ENCODE measurements at regions not wholly inside any gene's neighbourhood (a gene's known extent, or its start where the extent isn't known, plus 50 kb on each side); places are given as distances from the start of the nearest gene placed in this dataset.

DNA sequence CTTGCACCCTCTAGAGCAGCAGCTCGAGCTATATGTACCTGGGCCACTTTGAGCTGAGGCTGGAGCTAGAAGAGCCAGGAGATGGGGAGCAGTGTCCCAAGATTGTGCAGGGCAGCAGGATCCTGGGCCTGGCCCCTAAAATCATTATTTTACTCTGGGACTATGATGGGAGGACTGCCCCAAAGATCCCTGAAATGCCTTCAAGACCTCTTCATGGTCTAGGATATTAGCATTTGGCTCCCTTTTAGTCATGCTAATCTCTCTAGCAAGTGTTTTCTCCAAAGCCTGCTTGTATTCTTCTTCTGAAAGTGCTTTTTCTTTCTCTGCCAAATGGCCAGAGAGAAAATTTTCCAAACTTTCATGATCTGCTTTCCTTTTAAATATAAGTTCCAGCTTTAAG lies 211.6 kb downstream of the PARM1 start:
- no peak for FAIRE-seq
- no TSS peak for BruUV-seq (replicated peaks)
- CTCF ChIA-PET: no interaction called here

More for the DNA sequence above, 211.6 kb downstream of the PARM1 start:
- Histone ChIP-seq H4K20me1 (replicated peaks; ENCODE audit: control insufficient read depth, extremely low read depth, insufficient read depth, low read length) (no peaks in the 10 kb centered on the region), H3K4me2 (ENCODE audit: insufficient read depth, low read length) (no peak overlapping the region), H3K4me3 (replicated peaks in 1 of 3; ENCODE audit: insufficient read depth in 1 of 3, low read depth in 1 of 3, low read length in 3 of 3) (no peak overlapping the region), H3K27me3 (ENCODE audit: control insufficient read depth in 2 of 2, insufficient read depth in 2 of 2, low read length in 2 of 2) (no peaks in the 10 kb centered on the region), H3K9me3 (replicated peaks; ENCODE audit: control insufficient read depth, insufficient read depth, low read length) (no peaks in the 10 kb centered on the region), H3K27ac (ENCODE audit: insufficient read depth, low read depth, low read length) (no peak overlapping the region), H3K79me2 (ENCODE audit: control insufficient read depth, insufficient read depth, low read length) (no peaks in the 10 kb centered on the region), H3K9me1 (replicated peaks; ENCODE audit: control insufficient read depth, extremely low read depth, insufficient read depth, low read length) (no peaks in the 10 kb centered on the region), H2AFZ (ENCODE audit: low read depth, low read length) (no peak overlapping the region), H3K9ac (replicated peaks; ENCODE audit: extremely low read depth, insufficient read depth, low read length) (no peak overlapping the region), H3K36me3 (ENCODE audit: control insufficient read depth in 2 of 2, extremely low read depth in 1 of 2, insufficient read depth in 2 of 2, low read length in 2 of 2) (no peaks in the 10 kb centered on the region), H3K4me1 (ENCODE audit: control insufficient read depth, extremely low read depth, insufficient read depth, low read length) (no peaks in the 10 kb centered on the region)
- TF ChIP-seq JUN (IDR thresholded peaks at IDR 0.05; ENCODE audit: borderline replicate concordance, insufficient read depth, insufficient read length, low read depth): no peak
- TF ChIP-seq EZH2 (IDR thresholded peaks at IDR 0.05; ENCODE audit: borderline replicate concordance, low read depth, low read length, severe bottlenecking): no peak
- TF ChIP-seq POLR2A (IDR thresholded peaks at IDR 0.05; ENCODE audit: low read depth, low read length): no peak
- TF ChIP-seq, protein P1, sequence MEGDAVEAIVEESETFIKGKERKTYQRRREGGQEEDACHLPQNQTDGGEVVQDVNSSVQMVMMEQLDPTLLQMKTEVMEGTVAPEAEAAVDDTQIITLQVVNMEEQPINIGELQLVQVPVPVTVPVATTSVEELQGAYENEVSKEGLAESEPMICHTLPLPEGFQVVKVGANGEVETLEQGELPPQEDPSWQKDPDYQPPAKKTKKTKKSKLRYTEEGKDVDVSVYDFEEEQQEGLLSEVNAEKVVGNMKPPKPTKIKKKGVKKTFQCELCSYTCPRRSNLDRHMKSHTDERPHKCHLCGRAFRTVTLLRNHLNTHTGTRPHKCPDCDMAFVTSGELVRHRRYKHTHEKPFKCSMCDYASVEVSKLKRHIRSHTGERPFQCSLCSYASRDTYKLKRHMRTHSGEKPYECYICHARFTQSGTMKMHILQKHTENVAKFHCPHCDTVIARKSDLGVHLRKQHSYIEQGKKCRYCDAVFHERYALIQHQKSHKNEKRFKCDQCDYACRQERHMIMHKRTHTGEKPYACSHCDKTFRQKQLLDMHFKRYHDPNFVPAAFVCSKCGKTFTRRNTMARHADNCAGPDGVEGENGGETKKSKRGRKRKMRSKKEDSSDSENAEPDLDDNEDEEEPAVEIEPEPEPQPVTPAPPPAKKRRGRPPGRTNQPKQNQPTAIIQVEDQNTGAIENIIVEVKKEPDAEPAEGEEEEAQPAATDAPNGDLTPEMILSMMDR (IDR thresholded peaks at IDR 0.05; ENCODE audit: extremely low read depth in 1 of 2, insufficient read depth in 1 of 2, low read depth in 1 of 2, low read length in 2 of 2): no peak
- TF ChIP-seq POLR2AphosphoS5 (IDR thresholded peaks at IDR 0.05; ENCODE audit: insufficient read depth, low read depth, low read length): no peak
- no peak for TF ChIP-seq FOS (IDR thresholded peaks at IDR 0.05; ENCODE audit: borderline replicate concordance, insufficient read depth, low read length)
- TF ChIP-seq, protein P2, sequence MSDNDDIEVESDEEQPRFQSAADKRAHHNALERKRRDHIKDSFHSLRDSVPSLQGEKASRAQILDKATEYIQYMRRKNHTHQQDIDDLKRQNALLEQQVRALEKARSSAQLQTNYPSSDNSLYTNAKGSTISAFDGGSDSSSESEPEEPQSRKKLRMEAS (IDR thresholded peaks at IDR 0.05; ENCODE audit: insufficient read depth, insufficient read length): no peak
- no peak for TF ChIP-seq GATA2 (IDR thresholded peaks at IDR 0.05; ENCODE audit: insufficient read depth, insufficient read length, low read depth, low read length)
- no peak for TF ChIP-seq MYC (IDR thresholded peaks at IDR 0.05; ENCODE audit: low read depth, low read length)
- intact Hi-C loops (cut with micrococcal nuclease): no loop called here
- dilution Hi-C loops (cut with MboI; ENCODE audit: extremely low pct_ligation_motif_present, low sequenced_read_pairs): no loop called here
- no peak for DNase-seq (ENCODE audit: low read depth, low spot score)
- POLR2A ChIA-PET: no interaction called here

Measured in endothelial cell of umbilical vein (primary cell).